ENCODE measurements at regions not wholly inside any gene's neighbourhood (a gene's known extent, or its start where the extent isn't known, plus 50 kb on each side); places are given as distances from the start of the nearest gene placed in this dataset.

DNA sequence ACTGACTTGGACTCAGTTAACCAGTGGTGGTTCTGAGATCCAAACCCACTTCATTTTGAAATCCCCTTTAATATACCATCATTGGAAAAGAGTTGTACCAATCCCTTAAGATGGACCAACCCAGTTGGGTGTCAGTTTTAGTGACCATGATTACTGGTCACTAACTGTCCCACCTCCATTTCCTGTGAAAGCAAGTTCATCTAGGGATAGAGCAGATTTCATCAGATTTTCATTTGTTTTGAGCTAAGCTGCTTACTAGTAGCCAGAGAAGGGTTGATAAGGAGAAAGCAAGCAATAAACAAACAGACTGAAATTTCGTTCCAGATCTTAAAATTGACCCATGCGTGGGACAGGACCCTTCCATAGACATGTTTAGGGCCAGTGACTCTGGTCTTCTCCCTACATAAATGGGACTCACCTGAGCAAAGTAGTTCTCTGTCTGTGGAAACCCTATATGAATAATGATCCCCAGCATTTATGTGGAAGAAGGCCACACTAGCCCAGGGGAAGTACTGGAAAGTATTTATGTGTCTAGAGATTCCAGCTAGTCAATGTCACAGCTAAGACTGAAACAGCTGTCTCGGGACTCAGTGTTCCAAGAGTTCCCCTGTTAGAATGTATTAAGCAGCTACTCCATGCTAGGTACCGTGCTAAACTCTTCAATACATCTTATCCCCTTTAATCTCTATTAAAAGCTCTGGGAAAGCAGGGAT, 196.0 kb upstream of the BCL6 start:
- TF ChIP-seq, protein P1, sequence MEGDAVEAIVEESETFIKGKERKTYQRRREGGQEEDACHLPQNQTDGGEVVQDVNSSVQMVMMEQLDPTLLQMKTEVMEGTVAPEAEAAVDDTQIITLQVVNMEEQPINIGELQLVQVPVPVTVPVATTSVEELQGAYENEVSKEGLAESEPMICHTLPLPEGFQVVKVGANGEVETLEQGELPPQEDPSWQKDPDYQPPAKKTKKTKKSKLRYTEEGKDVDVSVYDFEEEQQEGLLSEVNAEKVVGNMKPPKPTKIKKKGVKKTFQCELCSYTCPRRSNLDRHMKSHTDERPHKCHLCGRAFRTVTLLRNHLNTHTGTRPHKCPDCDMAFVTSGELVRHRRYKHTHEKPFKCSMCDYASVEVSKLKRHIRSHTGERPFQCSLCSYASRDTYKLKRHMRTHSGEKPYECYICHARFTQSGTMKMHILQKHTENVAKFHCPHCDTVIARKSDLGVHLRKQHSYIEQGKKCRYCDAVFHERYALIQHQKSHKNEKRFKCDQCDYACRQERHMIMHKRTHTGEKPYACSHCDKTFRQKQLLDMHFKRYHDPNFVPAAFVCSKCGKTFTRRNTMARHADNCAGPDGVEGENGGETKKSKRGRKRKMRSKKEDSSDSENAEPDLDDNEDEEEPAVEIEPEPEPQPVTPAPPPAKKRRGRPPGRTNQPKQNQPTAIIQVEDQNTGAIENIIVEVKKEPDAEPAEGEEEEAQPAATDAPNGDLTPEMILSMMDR (IDR thresholded peaks at IDR 0.05 in 8 of 11, conservative IDR thresholded peaks at IDR 0.05 in 3 of 11) = no peak
- TF ChIP-seq POLR2A (IDR thresholded peaks at IDR 0.05) = no peak
- no peak for TF ChIP-seq POLR2AphosphoS5 (IDR thresholded peaks at IDR 0.05)

Data from spleen (tissue), 7 donors.